Karpas-422 (cell line): ENCODE measurements at regions not wholly inside any gene's neighbourhood (a gene's known extent, or its start where the extent isn't known, plus 50 kb on each side); places are given as distances from the start of the nearest gene placed in this dataset.

Experiments
- DNase-seq: peaks from one replicate; pipeline ENCODE4 v3.0.0-alpha.2; 2015
- H2AFZ ChIP-seq: fragments of 200-600 bp; sonication (generic); 2 replicates; pipeline ENCODE4 v1.6.1; 2014; ENCODE audit warnings: antibody characterized with exemption, low read length, mixed read lengths
- H3K27ac ChIP-seq: fragments of 200-600 bp; sonication (generic); 2 replicates; pipeline ENCODE4 v1.5.1; 2014; ENCODE audit warnings: mild to moderate bottlenecking, low read length, moderate library complexity
- H3K27me3 ChIP-seq: fragments of 200-600 bp; sonication (generic); 2 replicates; pipeline ENCODE4 v1.6.1; 2014; ENCODE audit warnings: low read length, mixed read lengths
- H3K36me3 ChIP-seq: fragments of 200-600 bp; sonication (generic); 2 replicates; pipeline ENCODE4 v1.6.1; 2014; ENCODE audit warnings: low read length, mixed read lengths; ENCODE audit not compliant: insufficient read depth
- H3K4me1 ChIP-seq: fragments of 200-600 bp; sonication (generic); 2 replicates; pipeline ENCODE4 v1.6.1; 2014; ENCODE audit warnings: mild to moderate bottlenecking, low read length, mixed read lengths
- H3K4me2 ChIP-seq: fragments of 200-600 bp; sonication (generic); 2 replicates; pipeline ENCODE4 v1.6.1; 2014; ENCODE audit warnings: low read length, low read depth, mild to moderate bottlenecking; ENCODE audit not compliant: poor library complexity, severe bottlenecking
- H3K4me3 ChIP-seq: fragments of 200-600 bp; sonication (generic); 2 replicates; pipeline ENCODE4 v1.5.1; 2014; ENCODE audit warnings: mild to moderate bottlenecking, antibody characterized with exemption, low read length, mixed read lengths
- H3K79me2 ChIP-seq: fragments of 200-600 bp; sonication (generic); 2 replicates; pipeline ENCODE4 v1.6.1; 2014; ENCODE audit warnings: mild to moderate bottlenecking, low read length, mixed read lengths
- H3K9ac ChIP-seq: fragments of 200-600 bp; sonication (generic); 2 replicates; pipeline ENCODE4 v1.6.0; 2014; ENCODE audit warnings: low read length
- H3K9me2 ChIP-seq: fragments of 200-600 bp; sonication (generic), shearing (Covaris generic); replicated peaks from 2 replicates; pipeline ENCODE4 v1.6.0; 2014; ENCODE audit warnings: mild to moderate bottlenecking, low read length, moderate library complexity; ENCODE audit not compliant: insufficient read depth
- H3K9me3 ChIP-seq: fragments of 300-700, 200-600 bp; sonication (generic); 2 replicates; pipeline ENCODE4 v1.6.1; 2014; ENCODE audit warnings: low read length, mixed read lengths
- H4K20me1 ChIP-seq: fragments of 200-600 bp; sonication (generic); 2 replicates; pipeline ENCODE4 v1.6.1; 2014; ENCODE audit warnings: mild to moderate bottlenecking, antibody characterized with exemption, low read length, low read depth; ENCODE audit not compliant: insufficient read depth

GRCh38 chr2:2849464-2850217 is 518.6 kb upstream of the MYT1L start:
- Histone ChIP-seq H3K36me3 (no peaks in the 10 kb centered on the region), H3K9me2 (no peaks in the 10 kb centered on the region), H4K20me1 (no peaks in the 10 kb centered on the region), H3K27ac (no peak overlapping the region), H3K79me2 (no peaks in the 10 kb centered on the region), H3K4me3 (no peak overlapping the region), H3K9ac (no peak overlapping the region), H3K27me3 (no peaks in the 10 kb centered on the region), H3K9me3 (no peaks in the 10 kb centered on the region), H3K4me1 (peaks cover 4% of the 10 kb centered on the region; the same call in 1 of the 2 replicates), H2AFZ (no peak overlapping the region), H3K4me2 (no peak overlapping the region)
- DNase-seq: no peak

DNA sequence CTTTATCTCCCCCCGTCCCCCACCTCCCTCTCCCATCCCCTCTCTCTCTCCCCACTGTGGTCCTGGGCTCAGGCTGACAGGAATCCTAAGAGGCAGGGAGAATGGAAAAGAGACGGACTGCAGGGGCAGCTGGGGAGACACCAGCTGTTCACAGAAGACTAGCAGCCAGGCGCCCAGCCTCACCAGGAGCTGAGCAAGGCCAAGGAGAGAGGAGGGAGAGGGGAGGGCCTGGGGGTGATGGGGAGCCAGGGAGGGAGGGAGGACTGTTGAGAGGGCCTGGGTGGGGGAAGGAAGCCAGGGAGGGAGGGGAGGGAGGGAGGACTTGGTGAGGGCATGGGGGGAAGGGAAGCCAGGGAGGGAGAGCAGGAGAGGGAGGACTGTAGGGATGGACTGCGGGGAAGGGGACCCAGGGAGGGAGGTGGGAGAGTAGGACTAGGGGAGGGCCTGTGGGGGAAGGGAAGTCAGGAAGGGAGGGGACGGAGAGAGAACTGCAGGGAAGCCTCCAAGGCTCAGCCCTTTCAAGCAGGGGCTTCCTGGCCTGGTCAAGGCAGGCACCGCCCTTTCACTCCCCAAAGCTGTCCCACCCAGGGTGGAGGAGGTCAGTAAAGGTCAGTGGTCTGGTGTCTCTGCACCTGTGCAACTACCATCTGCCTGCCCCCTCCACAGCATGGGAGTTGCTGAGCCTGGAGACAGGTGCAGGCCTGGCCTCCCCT is 517.7 kb upstream of the MYT1L start:
- no peaks in the 10 kb centered on the region for H3K36me3 ChIP-seq
- H3K27ac ChIP-seq: no peak overlapping the region
- H3K4me3 ChIP-seq: no peak overlapping the region
- H4K20me1 ChIP-seq: no peaks in the 10 kb centered on the region
- H3K27me3 ChIP-seq: no peaks in the 10 kb centered on the region
- no peaks in the 10 kb centered on the region for H3K79me2 ChIP-seq
- H3K4me2 ChIP-seq: no peak overlapping the region
- H3K4me1 ChIP-seq: peaks cover 4% of the 10 kb centered on the region; the same call in 1 of the 2 replicates
- H3K9ac ChIP-seq: no peak overlapping the region
- no peaks in the 10 kb centered on the region for H3K9me2 ChIP-seq
- no peak for DNase-seq
- no peak overlapping the region for H2AFZ ChIP-seq
- no peaks in the 10 kb centered on the region for H3K9me3 ChIP-seq

- Histone ChIP-seq H3K9me2 (no peaks in the 10 kb centered on the region), H3K36me3 (no peaks in the 10 kb centered on the region), H4K20me1 (no peaks in the 10 kb centered on the region), H3K27me3 (no peaks in the 10 kb centered on the region), H3K27ac (no peak overlapping the region), H3K9me3 (no peaks in the 10 kb centered on the region), H3K4me1 (peaks cover 4% of the 10 kb centered on the region; the same call in 1 of the 2 replicates), H3K9ac (no peak overlapping the region), H3K79me2 (no peaks in the 10 kb centered on the region), H3K4me2 (no peak overlapping the region), H2AFZ (no peak overlapping the region), H3K4me3 (no peak overlapping the region)
- DNase-seq: no peak
These were observed 517.1 kb upstream of the MYT1L start for GRCh38 chr2:2848198-2848597.

- DNase-seq: no peak
- H3K36me3 ChIP-seq: no peaks in the 10 kb centered on the region
- H3K79me2 ChIP-seq: no peaks in the 10 kb centered on the region
- H4K20me1 ChIP-seq: no peaks in the 10 kb centered on the region
- H3K4me1 ChIP-seq: peaks cover 4% of the 10 kb centered on the region; the same call in 1 of the 2 replicates
- no peak overlapping the region for H3K4me2 ChIP-seq
- no peak overlapping the region for H3K27ac ChIP-seq
- H3K9ac ChIP-seq: no peak overlapping the region
- no peaks in the 10 kb centered on the region for H3K27me3 ChIP-seq
- no peak overlapping the region for H2AFZ ChIP-seq
- no peaks in the 10 kb centered on the region for H3K9me2 ChIP-seq
- no peaks in the 10 kb centered on the region for H3K9me3 ChIP-seq
- H3K4me3 ChIP-seq: no peak overlapping the region
These were observed 516.2 kb upstream of the MYT1L start for GRCh38 chr2:2847209-2847676.

DNA sequence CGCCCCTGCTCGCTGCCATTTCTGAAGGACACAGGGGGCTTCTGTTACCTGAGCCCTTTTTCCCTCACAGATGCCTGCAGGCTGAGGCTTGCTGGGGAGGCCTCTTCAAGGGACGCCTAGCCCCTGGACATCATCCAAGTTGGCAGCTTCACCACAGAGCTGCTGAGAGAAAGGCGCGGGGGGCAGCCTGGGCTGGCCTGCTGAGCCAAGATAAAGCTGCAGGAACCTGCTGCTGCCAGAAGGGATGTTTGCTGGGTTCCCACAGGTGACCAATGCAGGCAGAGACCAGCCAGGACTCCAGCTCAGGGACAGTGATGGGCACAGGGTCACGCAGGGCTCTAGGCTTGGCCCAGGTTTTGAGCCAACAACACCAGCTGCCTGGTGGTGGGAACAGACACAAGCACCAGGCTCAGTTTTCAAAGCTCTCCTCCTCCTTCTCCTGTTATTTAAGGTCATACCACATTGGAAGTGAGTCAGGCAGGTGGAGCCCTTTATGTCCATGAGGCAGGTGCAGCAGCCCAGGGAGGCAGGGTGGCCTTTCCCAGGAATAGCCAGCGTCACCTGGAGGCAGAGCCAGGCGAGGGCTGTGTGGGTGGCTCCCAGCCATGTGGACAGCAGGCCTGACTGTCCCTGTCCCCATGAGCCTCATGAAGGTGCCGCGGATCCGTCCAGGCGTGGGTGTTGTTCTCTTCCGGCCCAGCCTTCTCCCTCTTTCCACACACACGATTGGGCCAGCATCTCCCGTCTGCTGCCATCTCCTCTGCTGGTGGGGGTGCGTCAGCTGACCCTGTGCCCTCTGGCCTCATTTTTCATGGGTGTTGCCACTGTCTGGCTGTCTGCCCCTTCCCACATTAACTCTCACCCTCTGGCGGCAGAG is 515.5 kb upstream of the MYT1L start:
- H3K9me2 ChIP-seq: no peaks in the 10 kb centered on the region
- no peaks in the 10 kb centered on the region for H3K36me3 ChIP-seq
- H3K4me1 ChIP-seq: peaks cover 4% of the 10 kb centered on the region; the same call in 1 of the 2 replicates
- H3K9ac ChIP-seq: no peak overlapping the region
- H3K9me3 ChIP-seq: no peaks in the 10 kb centered on the region
- no peak overlapping the region for H3K4me3 ChIP-seq
- H3K27ac ChIP-seq: no peak overlapping the region
- no peaks in the 10 kb centered on the region for H4K20me1 ChIP-seq
- H3K27me3 ChIP-seq: no peaks in the 10 kb centered on the region
- no peaks in the 10 kb centered on the region for H3K79me2 ChIP-seq
- DNase-seq: no peak
- H3K4me2 ChIP-seq: no peak overlapping the region
- H2AFZ ChIP-seq: no peak overlapping the region

- no peak overlapping the region for H3K4me2 ChIP-seq
- H3K79me2 ChIP-seq: no peaks in the 10 kb centered on the region
- no peaks in the 10 kb centered on the region for H4K20me1 ChIP-seq
- no peaks in the 10 kb centered on the region for H3K36me3 ChIP-seq
- H3K4me3 ChIP-seq: no peak overlapping the region
- H2AFZ ChIP-seq: no peak overlapping the region
- no peaks in the 10 kb centered on the region for H3K9me2 ChIP-seq
- no peak overlapping the region for H3K27ac ChIP-seq
- no peak for DNase-seq
- no peaks in the 10 kb centered on the region for H3K9me3 ChIP-seq
- no peak overlapping the region for H3K9ac ChIP-seq
- no peaks in the 10 kb centered on the region for H3K27me3 ChIP-seq
- peaks cover 4% of the 10 kb centered on the region; the same call in 1 of the 2 replicates for H3K4me1 ChIP-seq
These were observed 514.8 kb upstream of the MYT1L start for GRCh38 chr2:2845806-2846315.

DNA sequence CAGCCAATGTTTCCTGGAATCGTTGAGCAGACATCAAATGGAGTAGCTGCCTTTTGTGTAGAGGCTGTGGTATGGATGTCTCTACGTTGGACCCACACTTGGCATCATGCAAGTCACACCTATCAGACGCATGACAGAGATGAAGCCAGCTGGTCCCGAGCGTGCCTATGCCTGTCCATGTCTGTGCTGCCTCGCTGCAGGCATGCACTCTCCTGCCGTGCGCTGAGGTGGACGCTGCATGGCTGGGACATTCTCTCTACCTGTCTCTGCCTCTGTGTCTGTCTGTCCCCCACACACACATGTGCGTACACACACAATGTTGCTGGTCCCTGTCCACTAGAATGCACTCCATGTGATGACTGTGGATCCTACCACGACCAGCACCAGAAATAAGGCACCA is 514.2 kb upstream of the MYT1L start:
- no peaks in the 10 kb centered on the region for H3K36me3 ChIP-seq

More for the DNA sequence above, 514.2 kb upstream of the MYT1L start:
- no peak overlapping the region for H3K4me2 ChIP-seq
- no peaks in the 10 kb centered on the region for H3K9me3 ChIP-seq
- H3K4me1 ChIP-seq: peaks cover 4% of the 10 kb centered on the region; the same call in 1 of the 2 replicates
- no peak for DNase-seq
- no peaks in the 10 kb centered on the region for H3K79me2 ChIP-seq
- H2AFZ ChIP-seq: no peak overlapping the region
- no peak overlapping the region for H3K9ac ChIP-seq
- no peaks in the 10 kb centered on the region for H3K9me2 ChIP-seq
- no peaks in the 10 kb centered on the region for H4K20me1 ChIP-seq
- no peak overlapping the region for H3K4me3 ChIP-seq
- no peak overlapping the region for H3K27ac ChIP-seq
- no peaks in the 10 kb centered on the region for H3K27me3 ChIP-seq
